ENCODE measurements at regions not wholly inside any gene's neighbourhood (a gene's known extent, or its start where the extent isn't known, plus 50 kb on each side); places are given as distances from the start of the nearest gene placed in this dataset.
"Not testable (repeated sequence)": the region's sequence is repeated elsewhere in the genome, so short reads cannot be mapped to it uniquely, and the experiment has no call there.

DNA sequence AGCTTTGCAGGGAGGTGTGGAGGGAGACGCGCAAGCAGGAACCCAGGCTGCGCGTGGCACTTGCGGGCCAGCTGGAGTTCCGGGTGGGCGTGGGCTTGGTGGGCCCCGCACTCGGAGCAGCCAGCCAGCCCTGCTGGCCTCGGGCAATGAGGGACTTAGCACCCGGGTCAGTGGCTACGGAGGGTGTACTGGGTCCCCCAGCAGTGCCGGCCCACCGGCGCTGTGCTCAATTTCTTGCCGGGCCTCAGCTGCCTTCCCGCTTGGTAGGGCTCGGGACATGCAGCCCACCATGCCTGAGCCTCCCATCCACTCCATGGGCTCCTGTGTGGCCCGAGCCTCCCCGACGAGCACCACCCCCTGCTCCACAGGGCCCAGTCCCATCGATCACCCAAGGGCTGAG is 1205.0 kb upstream of the PABPC4L start:
- TF ChIP-seq EZH2 (IDR thresholded peaks at IDR 0.05; ENCODE audit: insufficient read depth, poor library complexity, severe bottlenecking); EZH2phosphoT487 (IDR thresholded peaks at IDR 0.05; ENCODE audit: insufficient read depth, low read depth): not testable (repeated sequence)

Data from GM23248 (cell line).